HG02884 (cell line): ENCODE measurements at regions not wholly inside any gene's neighbourhood (a gene's known extent, or its start where the extent isn't known, plus 50 kb on each side); places are given as distances from the start of the nearest gene placed in this dataset.
A peak's percentile ranks its signal among the peaks of the same experiment; 100 is the strongest.

Experiments
- ATAC-seq: cut with Tn5 transposase; IDR thresholded peaks from one replicate; pipeline ENCODE4 v1.9.1; 2021; ENCODE audit warnings: mild to moderate bottlenecking, moderate library complexity; ENCODE audit not compliant: unreplicated experiment

DNA sequence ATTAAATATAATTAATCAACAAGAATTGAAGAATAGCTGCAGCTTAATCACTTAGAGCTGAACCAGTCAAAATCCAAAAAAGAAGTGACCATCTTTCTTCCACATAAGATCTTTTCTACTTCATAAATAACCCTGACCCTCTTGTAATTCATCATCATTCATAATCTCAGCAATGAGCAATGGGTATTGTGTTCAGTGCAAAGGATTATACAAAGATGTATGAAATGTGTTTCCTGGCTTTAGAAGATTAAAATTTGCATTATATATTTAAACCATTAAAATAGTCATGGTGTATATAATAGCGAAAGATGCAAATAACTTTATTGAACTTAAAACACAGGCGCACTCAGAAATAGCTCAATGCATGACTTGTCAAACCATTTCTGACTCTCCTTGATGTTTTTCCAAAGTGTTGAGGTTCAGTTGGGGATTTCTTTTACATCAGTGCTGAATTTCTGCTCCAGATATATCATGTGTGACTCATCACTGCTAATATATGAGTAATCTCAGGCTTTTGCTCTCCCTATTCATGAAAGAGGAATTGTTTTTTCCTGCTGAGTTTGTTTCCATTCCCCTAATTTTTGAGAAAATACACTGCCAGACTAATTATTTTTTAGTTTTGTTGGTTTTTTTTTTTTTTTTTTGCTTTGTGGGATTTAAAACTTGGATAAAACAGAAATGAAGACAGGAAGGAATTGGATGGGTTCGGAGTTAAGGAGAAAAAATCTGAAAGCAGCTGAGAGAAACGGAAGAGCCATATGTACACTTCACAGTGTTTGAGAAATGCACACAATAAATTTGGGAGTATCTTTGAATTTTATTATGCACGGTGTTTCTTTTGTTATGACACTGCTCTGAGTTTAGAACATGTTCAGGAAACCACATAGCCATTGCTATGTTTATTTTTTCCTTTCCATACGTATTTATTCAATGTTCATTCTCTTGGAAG, 290.1 kb upstream of the PCDH7 start:
- ATAC-seq: no peak

DNA sequence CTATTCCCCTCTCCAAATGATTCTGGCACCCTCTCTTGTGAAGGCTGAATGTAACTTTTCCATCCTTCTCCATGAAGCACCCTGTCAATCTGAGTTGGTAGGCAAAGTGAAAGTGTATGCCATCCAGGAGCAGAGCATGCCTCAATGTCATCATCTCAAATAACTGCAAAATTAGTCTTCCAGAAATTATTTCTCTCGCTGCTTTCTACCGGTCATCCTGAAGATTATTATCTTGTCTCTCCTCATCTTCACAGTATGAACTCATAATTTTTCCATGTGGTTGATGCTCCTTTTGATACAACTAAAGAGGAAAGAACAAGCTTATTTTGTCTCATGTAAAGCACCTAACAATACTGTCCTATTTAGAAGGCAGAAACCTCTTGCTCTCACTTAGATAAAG, 285.5 kb upstream of the PCDH7 start:
- no peak for ATAC-seq

DNA sequence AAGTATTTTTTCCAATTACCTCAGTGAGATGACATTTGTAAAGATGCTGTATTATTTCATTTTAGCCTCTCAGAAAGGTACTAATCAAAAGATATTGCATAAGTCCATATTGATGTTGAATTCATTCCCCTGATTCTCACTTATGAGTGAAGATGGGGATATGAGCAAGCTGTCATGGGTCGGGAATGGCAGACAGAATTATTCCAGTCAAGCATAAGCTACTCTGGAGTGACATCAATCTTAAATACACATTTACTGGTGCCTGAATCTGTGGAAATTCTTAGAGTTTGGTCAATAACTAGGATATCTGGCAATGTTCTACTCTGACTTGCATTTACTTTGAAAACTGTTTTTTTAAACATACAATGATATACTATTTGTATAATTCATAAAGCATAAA, 283.8 kb upstream of the PCDH7 start:
- no peak for ATAC-seq

DNA sequence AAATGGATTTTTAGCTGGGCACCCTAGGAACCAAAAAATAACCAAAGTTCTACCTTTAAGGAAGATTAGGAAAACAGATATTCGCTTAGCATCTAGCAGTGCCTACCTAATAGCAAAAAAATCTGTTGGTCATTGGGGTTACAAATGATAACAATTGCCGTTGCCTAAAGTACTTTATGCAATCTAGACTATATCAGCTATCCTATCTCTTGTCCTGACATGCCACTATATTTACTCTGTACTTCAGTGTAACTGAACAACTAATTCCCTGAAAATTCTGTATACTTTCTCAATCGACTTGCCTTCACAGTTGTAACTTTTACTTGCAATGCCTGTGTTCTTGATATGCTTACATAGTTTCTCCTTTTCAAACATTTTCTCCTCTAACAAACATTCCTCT, 282.9 kb upstream of the PCDH7 start:
- ATAC-seq: no peak

DNA sequence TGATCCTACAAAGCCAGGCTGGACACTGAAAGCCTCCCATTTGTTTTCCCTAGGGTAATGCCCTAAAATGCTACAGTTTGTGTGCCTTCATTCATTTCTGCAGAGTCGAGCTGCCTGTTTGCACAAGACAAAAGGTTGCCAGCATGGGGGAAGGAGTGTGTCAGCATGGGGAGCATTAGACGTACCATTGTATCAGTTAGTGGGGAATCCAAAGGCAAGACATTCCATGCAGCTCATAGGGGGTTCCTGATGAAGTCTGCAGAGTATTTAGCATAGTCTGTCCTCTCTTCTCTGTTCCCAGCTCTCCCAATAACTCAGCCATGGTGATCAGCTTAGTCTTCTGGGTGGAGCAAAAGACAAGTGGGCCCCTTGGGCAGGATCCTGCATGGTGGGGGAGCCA, 276.9 kb upstream of the PCDH7 start:
- ATAC-seq: no peak

DNA sequence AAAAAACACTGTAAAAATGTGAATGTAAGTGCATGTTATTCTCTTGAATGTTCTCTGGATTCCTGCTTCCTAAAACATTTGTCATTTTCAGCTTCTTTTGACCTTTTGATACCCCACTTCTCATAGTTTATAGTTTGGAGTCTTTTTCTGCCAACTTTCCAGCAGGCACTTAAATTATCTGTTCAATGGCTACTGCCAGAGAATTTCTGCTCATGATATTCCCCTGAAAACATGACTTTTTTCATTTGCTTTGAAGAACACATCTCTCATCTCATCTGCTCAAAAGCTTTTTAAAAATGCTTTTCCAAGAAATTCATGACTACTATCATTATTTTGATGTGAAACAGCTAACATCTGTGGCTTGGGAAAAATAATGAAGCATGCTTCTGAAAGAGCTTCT, 269.7 kb upstream of the PCDH7 start:
- no peak for ATAC-seq

DNA sequence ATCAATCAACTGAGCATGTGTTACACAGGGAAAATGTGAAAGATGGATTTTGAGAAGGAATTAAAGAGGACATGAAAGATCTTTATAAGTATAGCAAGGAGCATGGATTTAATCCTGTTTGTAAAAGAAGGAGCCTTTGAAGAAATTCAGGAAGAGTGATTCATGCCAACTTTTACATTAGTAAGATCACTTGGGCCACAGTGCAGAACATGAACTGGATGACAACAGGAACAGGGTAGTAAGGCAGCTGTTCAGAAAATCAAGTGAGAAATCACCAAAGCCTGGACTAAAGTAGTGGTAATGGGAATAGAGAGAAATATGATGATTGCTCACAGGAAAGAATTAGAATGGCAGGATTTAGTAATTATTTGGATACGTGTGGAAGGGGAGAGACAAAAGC, 265.7 kb upstream of the PCDH7 start:
- ATAC-seq: no peak

DNA sequence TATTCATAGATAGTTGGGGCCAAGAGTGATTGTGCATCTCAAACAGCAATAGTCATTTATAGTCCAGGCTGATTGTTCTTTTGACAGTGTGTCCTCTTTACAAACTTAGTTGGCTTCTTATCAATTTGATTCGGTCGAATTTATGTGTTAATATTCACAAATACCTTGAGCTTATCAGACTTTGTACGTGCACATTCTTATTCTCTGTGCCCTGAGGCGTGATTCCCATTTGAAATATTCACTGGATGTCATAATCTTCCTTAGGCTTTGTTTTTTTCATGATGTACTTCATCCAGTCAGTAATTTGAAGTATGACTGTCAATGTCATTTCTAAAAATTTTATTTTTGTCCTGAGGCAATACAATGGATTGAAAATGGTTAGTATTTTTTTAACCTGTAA, 263.5 kb upstream of the PCDH7 start:
- no peak for ATAC-seq

DNA sequence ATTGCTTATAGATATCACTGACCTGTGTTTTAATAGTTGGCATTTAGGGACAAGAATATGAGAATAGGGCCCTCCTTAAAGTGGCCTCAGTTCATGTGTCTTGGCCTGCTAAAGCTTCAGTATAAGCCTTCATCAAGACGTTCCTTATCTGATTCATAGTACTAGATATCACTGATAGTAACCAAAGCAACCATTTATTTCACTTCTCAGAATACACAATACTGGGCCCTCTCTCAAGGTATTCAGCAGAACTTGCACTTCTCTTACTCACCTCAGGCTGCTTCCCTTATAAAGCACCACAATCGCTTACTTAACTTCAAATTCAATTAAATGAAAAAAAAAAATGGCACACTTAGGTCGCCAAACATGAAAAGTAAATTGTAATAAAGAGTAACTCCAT, 259.4 kb upstream of the PCDH7 start:
- ATAC-seq: peak; percentile 36

DNA sequence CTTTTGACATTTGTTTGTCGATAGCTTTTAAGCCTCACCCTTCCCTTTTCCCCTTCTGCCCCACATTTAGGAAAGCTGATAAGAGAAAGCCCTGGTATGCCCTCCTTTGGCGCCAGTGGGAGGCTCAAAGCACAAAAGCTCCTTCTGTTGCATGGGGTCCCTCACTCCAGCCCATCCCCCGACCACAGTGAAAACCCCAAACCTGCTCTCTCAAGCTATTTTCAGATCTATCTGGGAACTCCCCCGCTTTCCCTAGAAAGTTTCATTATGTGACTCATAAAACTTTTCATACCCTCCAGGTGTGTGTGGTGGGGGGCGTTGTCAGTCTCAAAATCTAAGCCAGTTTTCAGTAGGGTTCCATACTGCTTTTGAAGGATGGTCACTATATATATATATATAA, 259.0 kb upstream of the PCDH7 start:
- ATAC-seq: peak; percentile 51

DNA sequence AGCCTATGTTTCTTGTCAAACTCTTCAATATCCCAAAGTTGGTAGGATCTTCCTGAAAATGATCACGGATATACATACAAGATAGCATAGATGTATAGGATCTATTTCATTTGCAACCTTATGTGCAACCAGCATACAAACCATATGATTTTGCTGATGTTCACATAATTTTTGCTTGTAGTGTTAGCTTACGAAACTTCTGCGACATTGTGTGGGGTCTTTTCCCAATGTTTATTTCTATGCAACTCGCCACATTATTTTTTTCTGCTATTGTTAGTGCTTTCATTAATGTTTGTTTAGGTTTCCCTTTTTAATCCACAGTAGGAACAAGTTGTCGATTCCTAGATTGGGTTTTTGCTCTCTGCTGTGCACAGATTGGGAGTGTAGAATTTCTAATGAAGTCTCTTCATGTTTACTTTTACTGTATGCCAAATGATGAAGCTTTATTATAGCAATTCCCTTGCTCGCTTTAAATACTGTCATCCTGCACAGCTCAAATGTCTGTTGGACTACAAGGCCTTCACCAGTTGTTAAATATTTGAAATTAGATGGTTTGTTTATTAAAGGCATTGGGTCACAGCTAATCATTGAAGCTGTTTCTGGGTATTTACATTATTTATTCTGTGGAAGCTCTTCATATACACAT, 257.6 kb upstream of the PCDH7 start:
- ATAC-seq: no peak

DNA sequence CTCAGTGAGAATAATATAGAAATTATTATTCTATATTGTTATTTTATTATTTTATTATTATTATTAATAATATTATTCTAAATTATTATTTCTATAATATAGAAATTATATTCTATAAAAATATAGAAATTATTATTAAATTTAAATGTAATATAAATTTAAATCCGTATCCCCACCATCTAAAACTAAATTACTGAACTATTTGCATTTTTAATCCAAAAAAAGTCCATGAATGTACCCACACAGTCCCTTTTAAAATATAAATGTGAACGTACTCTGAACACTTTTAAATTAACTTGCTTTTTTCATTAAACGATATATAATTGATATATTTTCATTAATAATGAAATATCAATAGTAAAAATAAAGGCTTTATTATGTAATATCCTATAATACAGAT, 248.3 kb upstream of the PCDH7 start:
- no peak for ATAC-seq

DNA sequence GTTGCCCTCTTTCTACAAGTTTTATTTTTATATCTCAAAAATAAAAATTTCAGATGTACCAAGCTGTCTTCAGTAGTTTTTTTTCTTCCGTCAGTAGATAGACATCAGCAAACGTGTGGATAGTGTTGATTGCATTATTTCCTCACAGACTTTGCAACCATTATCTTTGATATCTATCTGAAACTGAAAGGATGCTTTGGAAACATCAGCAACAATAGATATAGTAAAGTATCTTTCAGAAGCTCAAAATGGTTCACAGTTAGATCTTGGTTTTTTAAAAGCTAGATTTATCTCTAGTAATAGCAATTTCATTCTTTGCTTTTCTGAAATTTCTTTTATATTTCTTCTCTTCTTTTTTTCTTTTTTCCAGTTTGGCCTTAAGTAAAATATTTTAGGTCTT, 246.9 kb upstream of the PCDH7 start:
- no peak for ATAC-seq

DNA sequence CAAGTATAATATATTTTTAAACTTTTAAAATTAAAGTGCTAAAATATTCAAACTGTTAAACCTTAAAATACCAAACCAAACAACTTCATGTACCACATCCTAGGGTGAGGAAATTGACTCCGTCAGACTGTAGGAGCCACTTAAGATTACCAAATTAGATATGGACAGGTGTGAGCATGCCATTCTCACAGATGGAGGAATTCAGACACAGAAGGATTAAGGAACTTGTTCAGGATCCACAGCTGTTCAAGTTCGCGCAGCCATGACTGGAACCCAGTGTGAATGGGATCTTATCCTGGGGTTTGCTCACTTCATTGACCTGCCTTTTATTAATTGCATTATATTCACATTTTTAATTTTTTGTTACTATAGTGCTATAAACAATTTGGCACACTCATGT, 224.9 kb upstream of the PCDH7 start:
- no peak for ATAC-seq

DNA sequence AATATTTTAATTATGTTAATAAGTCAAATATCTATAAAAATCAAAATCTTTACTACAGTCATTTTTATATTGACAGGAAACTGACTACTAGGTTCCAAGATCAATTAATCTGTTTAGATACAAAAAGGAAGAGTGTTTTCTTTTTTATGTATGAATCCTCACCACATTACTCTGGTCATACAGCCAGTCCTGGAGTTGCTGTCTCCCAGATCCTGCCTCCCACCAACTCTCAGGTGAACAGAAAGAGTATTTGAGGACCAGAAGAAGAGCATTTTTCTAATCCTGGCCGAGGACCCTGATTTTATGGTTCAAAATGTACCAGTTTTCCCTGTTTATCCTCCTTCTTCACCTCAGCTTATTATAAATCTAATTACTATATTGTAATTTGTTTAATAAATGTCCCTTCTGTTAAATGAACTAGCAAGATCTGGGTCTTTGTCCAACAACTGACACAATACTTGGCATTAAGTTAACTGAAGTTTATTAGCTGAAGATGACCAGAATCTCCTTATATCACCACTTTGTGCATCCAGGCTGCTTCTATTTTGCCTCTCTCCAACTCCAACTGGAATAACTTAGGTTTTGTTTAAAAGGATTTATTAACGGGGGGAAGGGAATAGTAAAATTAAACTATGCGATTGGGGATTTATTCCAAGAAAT, 224.4 kb upstream of the PCDH7 start:
- ATAC-seq: no peak

DNA sequence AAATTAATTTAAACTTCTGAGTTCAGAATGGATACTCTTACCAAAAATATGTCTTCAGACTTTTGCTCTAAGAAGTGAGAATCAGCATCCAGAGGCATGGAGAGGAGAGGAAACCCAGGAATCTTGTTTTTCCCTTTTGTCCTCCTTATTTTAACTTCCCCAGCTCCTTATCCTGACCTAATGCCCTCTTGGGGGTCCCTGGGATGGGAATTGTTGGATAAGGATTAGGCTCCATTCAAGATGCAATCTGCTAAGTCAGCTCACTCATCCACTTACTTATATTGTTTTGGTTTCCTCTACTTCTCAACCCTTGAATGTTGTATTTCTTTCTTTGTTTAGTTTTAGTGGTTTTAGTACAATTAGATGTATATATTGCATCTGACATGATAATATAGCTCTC, 208.4 kb upstream of the PCDH7 start:
- ATAC-seq: no peak

DNA sequence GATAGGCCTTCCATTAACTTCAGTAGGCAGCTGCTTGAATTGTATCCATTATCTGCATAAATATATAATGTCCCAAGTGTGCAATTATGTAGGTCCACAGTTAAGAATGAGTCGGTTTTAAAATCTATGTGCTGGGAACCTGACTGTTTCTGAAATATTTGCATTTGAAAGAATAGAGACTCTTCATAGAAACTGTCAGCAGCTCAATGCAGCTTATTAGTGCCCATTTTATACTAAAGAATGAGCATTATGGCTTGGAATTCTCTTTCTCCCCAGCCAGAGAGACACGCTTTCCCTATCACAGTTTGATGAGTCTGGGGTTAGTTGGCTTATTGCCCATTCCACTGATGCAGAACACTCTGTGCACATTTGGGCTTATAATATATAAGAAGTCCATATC, 202.0 kb upstream of the PCDH7 start:
- no peak for ATAC-seq

DNA sequence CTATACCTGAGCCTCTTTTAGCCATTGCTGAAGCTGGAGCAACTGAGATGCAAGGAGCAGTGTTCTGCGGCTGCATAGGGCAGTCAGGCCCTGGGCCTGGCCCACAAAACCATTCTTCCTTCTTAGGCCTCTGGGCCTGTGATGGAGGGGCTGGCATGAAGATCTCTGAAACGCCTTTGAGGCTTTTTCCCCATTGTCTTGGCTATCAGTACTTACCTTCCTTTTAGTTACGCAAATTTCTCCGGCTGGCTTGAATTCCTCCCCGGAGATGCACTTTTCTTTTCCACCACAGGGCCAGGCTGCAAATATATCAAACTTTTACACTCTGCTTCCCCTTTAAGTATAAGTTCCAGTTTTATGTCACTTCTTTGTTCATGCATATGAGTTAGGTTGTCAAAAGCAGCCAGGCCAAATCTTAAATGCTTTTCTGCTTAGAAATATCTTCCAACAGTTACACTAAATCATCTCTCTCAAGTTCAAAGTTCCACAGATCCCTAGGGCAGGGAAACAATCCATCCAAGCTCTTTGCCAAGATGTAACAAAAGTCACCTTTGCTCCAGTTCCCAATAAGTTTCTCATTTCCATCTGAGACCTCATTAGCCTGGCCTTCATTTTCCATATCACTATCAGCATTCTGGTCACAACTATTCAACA, 194.4 kb upstream of the PCDH7 start:
- no peak for ATAC-seq

DNA sequence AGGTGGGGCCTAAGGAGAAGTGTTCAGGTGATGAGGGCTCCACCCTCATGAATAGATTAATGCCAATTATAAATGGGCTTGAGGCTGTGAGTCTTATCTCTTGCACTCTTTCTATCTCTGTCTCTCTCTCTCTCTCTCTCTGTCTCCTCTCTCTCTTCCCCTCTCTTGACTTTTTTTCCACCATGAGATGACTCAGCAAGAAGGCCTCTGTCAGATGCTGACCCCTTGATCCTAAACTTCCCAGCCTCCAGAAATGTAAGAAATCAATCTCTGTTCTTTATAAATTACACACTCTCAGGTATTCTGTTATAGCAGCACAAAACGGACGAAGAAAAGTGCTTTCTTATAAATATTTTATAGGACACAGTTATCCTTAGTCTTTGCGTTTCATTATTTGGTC, 184.9 kb upstream of the PCDH7 start:
- ATAC-seq: no peak

DNA sequence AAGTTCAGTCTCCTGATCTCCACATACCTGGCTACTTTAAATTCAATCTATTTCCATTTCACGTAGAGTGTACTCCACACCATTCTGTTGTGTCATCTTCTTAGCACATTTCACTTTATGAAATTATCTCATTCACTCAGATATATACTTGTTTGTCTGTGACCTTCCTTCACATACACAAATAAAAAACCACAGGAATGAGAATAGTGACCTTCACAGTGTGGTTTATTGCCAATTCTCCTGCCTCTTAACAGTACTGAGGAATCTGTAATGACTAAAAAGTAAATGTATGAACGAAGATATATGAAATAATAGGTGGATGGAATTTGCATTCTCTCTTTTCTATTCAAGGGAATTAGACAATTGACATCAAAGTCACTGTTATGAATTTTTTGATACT, 183.9 kb upstream of the PCDH7 start:
- ATAC-seq: no peak

DNA sequence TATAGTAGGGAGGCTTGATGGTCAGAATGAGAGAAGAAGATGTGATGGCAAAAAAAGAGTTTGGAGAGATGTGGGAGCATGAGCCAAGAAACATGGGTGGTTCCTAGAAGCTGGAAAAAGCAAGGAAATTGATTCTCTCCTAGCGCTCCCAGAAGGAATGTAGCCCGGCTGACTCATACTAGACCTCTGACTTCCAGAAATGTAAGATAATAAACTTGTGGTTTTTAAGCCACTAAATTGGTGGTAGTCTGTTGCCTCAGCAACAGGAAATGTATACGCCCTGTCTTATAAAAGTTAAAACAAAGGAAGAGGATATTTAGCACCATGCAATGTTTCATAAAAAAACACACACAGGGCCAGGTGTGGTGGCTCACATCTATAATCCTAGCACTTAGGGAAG, 182.7 kb upstream of the PCDH7 start:
- no peak for ATAC-seq

DNA sequence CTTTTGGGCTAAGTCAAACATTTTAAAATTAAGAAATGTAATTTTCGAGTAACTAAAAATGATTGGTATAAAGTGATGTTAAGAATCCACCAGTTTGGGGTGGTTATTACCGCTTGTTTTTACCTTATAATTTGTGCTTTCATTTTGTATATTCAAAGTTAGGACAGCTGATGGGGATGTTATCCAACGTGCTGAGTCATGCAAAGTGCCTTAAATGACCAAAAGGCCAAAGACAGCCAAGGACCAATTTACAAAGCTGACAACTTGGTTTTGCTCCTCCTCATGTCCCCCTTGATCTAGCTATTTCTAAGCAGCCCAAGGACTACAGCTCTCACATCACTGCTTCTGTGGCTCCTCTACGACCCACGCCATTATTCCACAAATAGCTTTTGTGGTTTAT, 181.4 kb upstream of the PCDH7 start:
- ATAC-seq: no peak
